Psoas muscle (tissue), 7 donors: ENCODE measurements at regions not wholly inside any gene's neighbourhood (a gene's known extent, or its start where the extent isn't known, plus 50 kb on each side); places are given as distances from the start of the nearest gene placed in this dataset.

Source experiments
- ATAC-seq, 4 donors: fragments of 200-7000 bp; cut with Tn5 transposase; one replicate each; pipeline ENCODE4 v1.9.1; 2020; ENCODE audit warnings: moderate library complexity in 3 of 4, mild to moderate bottlenecking in 2 of 4
- DNase-seq, 2 donors: peaks; one replicate each; pipeline ENCODE4 v3.0.0-alpha.2; 2020
- H3K27ac ChIP-seq: fragments of 200-600 bp; one replicate; pipeline ENCODE4 v1.8.0; 2022
- H3K27me3 ChIP-seq, 3 donors: fragments of 200-600 bp in 1 of 3; one replicate each; pipeline versions ENCODE4 v1.6.1 to v1.8.0; 2013 to 2022; ENCODE audit warnings: low read length in 2 of 3, mild to moderate bottlenecking in 2 of 3, moderate library complexity in 1 of 3; ENCODE audit not compliant: insufficient read depth in 3 of 3
- H3K36me3 ChIP-seq, 2 donors: fragments of 200-600 bp in 1 of 2; one replicate each; pipeline versions ENCODE4 v1.6.1 to v1.8.0; 2013 to 2022; ENCODE audit warnings: low read depth in 1 of 2, mild to moderate bottlenecking in 1 of 2, moderate library complexity in 1 of 2; ENCODE audit not compliant: insufficient read depth in 1 of 2
- H3K4me1 ChIP-seq: fragments of 200-600 bp; one replicate; pipeline ENCODE4 v1.8.0; 2022
- H3K4me3 ChIP-seq: fragments of 200-600 bp; one replicate; pipeline ENCODE4 v1.8.0; 2022; ENCODE audit warnings: mild to moderate bottlenecking
- H3K9me3 ChIP-seq: fragments of 200-600 bp; one replicate; pipeline ENCODE4 v1.8.0; 2022
- CTCF ChIP-seq: fragments of 200-600 bp; IDR thresholded peaks from one replicate; pipeline ENCODE4 v1.8.0; 2022; ENCODE audit warnings: antibody characterized with exemption
- WGBS, 3 donors: extraction: QIAGEN DNeasy Blood & Tissue Kit; methylation state at CpG; one replicate each; pipeline versions ENCODE4 v1.1.6 to v1.1.7; 2013; 5-methylcytosine and 5-hydroxymethylcytosine counted together
- intact Hi-C, 2 donors: fragments of 100-400 bp; cut with DNase I; formaldehyde crosslinking; loops; one replicate each; pipeline versions ENCODE4 v1.11.0 to v1.14.2; 2022
- donor health status: healthy with polysubstance abuse.
- donor health status: DM: no; HTN: no; CAD: no; lungs with moderate emphysema.
- donor health status: Bipolar disorder and iron deficiency.
- donor health status: healthy.
- donor health status: DM: yes; HTN: yes; CAD: no.
- donor health status: DM: no; HTN: no; CAD: no.
- donor health status: DM: yes; HTN: yes; CAD: no.

GRCh38 chr3:161990036-161990435, 493.4 kb downstream of the OTOL1 start:
- no peaks in the 10 kb centered on the region for H3K4me1 ChIP-seq
- TF ChIP-seq CTCF: no peak
- WGBS, 3 donors: 89 to 92% (median 89%) methylated on average over 3 of the region's 3 CpGs
- H3K4me3 ChIP-seq: no peak overlapping the region
- no peaks in the 10 kb centered on the region for H3K9me3 ChIP-seq
- H3K36me3 ChIP-seq: no peaks in the 10 kb centered on the region
- intact Hi-C loops: no loop called here
- ATAC-seq (no peak), DNase-seq (no peak)
- H3K27me3 ChIP-seq: no peaks in the 10 kb centered on the region
- H3K27ac ChIP-seq: no peak overlapping the region

GRCh38 chr3:161991901-161992540, 495.4 kb downstream of the OTOL1 start:
- intact Hi-C loops: no loop called here
- DNase-seq: no peak
- H3K4me3 ChIP-seq: no peak overlapping the region
- H3K36me3 ChIP-seq: no peaks in the 10 kb centered on the region
- H3K4me1 ChIP-seq: no peaks in the 10 kb centered on the region
- H3K27ac ChIP-seq: no peak overlapping the region
- no peaks in the 10 kb centered on the region for H3K27me3 ChIP-seq
- H3K9me3 ChIP-seq: no peaks in the 10 kb centered on the region
- no peak for ATAC-seq
- no peak for TF ChIP-seq CTCF
- whole genome bisulfite sequencing, 3 donors: 85 to 90% (median 86%) methylated on average over 4 of the region's 4 CpGs

- Histone ChIP-seq H3K27me3 (no peaks in the 10 kb centered on the region), H3K4me1 (no peaks in the 10 kb centered on the region), H3K36me3 (no peaks in the 10 kb centered on the region), H3K27ac (no peak overlapping the region), H3K4me3 (no peak overlapping the region), H3K9me3 (peaks cover 31% of the 10 kb centered on the region)
- no peak for ATAC-seq
- DNase-seq: no peak
- intact Hi-C loops: no loop called here
- WGBS, 3 donors: 79 to 90% (median 85%) methylated on average over 2 of the region's 2 CpGs
- no peak for TF ChIP-seq CTCF
These were observed 503.2 kb downstream of the OTOL1 start for GRCh38 chr3:161999846-162000245.

GRCh38 chr3:162007722-162008121, 511.1 kb downstream of the OTOL1 start:
- ATAC-seq (no peak), DNase-seq (no peak)
- Histone ChIP-seq H3K4me1 (no peaks in the 10 kb centered on the region), H3K27me3 (no peaks in the 10 kb centered on the region), H3K27ac (no peak overlapping the region), H3K9me3 (no peaks in the 10 kb centered on the region), H3K36me3 (no peaks in the 10 kb centered on the region), H3K4me3 (no peak overlapping the region)
- intact Hi-C loops: loop anchor here in 1 of 2 donors (5.0 kb wide), 1 partner anchor 1705 kb away; no protein-coding TSS in a partner anchor
- 44 to 75% (median 53%) methylated on average over 2 of the region's 2 CpGs for WGBS, 3 donors
- TF ChIP-seq CTCF: no peak

GRCh38 chr3:162012633-162013032, 516.0 kb downstream of the OTOL1 start:
- Histone ChIP-seq H3K4me1 (no peaks in the 10 kb centered on the region), H3K36me3 (no peaks in the 10 kb centered on the region), H3K9me3 (no peaks in the 10 kb centered on the region), H3K27ac (no peak overlapping the region), H3K27me3 (no peaks in the 10 kb centered on the region), H3K4me3 (no peak overlapping the region)
- 79 to 86% (median 85%) methylated on average over 3 of the region's 3 CpGs for WGBS, 3 donors
- no peak for TF ChIP-seq CTCF
- intact Hi-C loops: no loop called here
- no peak for DNase-seq
- no peak for ATAC-seq
